ENCODE measurements at regions not wholly inside any gene's neighbourhood (a gene's known extent, or its start where the extent isn't known, plus 50 kb on each side); places are given as distances from the start of the nearest gene placed in this dataset.

GRCh38 chr9:115386963-115387770 lies 269.2 kb upstream of the TNC start:
- no peaks in the 10 kb centered on the region for H3K4me1 ChIP-seq (ENCODE audit: insufficient read depth, low read length)
- ATAC-seq = no peak
- no peak for DNase-seq (ENCODE audit: low spot score)
- H2AFZ ChIP-seq (ENCODE audit: low read length) = no peak overlapping the region
- H3K9me3 ChIP-seq (ENCODE audit: low read length) = peaks cover 16% of the 10 kb centered on the region
- POLR2A ChIA-PET = no interaction called here
- intact Hi-C loops (cut with micrococcal nuclease; ENCODE audit: unreplicated experiment) = no loop called here
- no peaks in the 10 kb centered on the region for H3K27me3 ChIP-seq (ENCODE audit: control insufficient read depth in 1 of 2, insufficient read depth in 2 of 2, low read length in 2 of 2)
- H3K27ac ChIP-seq (ENCODE audit: extremely low read length, insufficient read depth, low read length) = no peak overlapping the region
- no peak overlapping the region for H3K4me3 ChIP-seq (replicated peaks in 1 of 3; ENCODE audit: insufficient read depth in 1 of 3, low read depth in 2 of 3, low read length in 3 of 3)
- no peaks in the 10 kb centered on the region for H3K36me3 ChIP-seq (replicated peaks in 1 of 2; ENCODE audit: control insufficient read depth in 1 of 2, insufficient read depth in 2 of 2, low read length in 2 of 2)
- CTCF ChIA-PET (ENCODE audit: low intra/inter-chr PET ratio, low total read pairs) = no interaction called here
- no TSS peak for BruUV-seq (replicated peaks)
- FAIRE-seq = no peak
- TF ChIP-seq RXRB (CRISPR knock-in tag; IDR thresholded peaks at IDR 0.05; ENCODE audit: borderline replicate concordance) (no peak), RAD51 (IDR thresholded peaks at IDR 0.05; ENCODE audit: borderline replicate concordance) (no peak), CBFB (CRISPR knock-in tag; IDR thresholded peaks at IDR 0.05) (no peak), SRF (IDR thresholded peaks at IDR 0.05; ENCODE audit: low read depth, low read length) (no peak), FOXK1 (CRISPR knock-in tag; IDR thresholded peaks at IDR 0.05; ENCODE audit: borderline replicate concordance, low read depth) (no peak), IKZF5 (CRISPR knock-in tag; IDR thresholded peaks at IDR 0.05) (no peak), ZNF691 (CRISPR knock-in tag; IDR thresholded peaks at IDR 0.05; ENCODE audit: borderline replicate concordance, low read depth) (no peak), HOXA3 (CRISPR knock-in tag; IDR thresholded peaks at IDR 0.05) (no peak), ZNF629 (CRISPR knock-in tag; conservative IDR thresholded peaks at IDR 0.05) (no peak), ARID2 (CRISPR knock-in tag; IDR thresholded peaks at IDR 0.05; ENCODE audit: borderline replicate concordance) (no peak), ZNF772 (CRISPR knock-in tag; IDR thresholded peaks at IDR 0.05) (no peak), TP53 (CRISPR knock-in tag; conservative IDR thresholded peaks at IDR 0.05) (no peak), NFKB2 (CRISPR knock-in tag; IDR thresholded peaks at IDR 0.05; ENCODE audit: borderline replicate concordance) (no peak), ZNF232 (CRISPR knock-in tag; IDR thresholded peaks at IDR 0.05; ENCODE audit: borderline replicate concordance) (no peak)
- H3K9ac ChIP-seq (ENCODE audit: insufficient read depth, low read depth, low read length) = no peak overlapping the region
- H4K20me1 ChIP-seq (ENCODE audit: insufficient read depth, low read length) = no peaks in the 10 kb centered on the region
- in situ Hi-C loops (cut with HindIII; ENCODE audit: extremely low pct_ligation_motif_present, low pct_unique_long_range_greater_than_20kb) = no loop called here
- no peak overlapping the region for H3K4me2 ChIP-seq (ENCODE audit: low read depth, low read length)
- no peaks in the 10 kb centered on the region for H3K79me2 ChIP-seq (ENCODE audit: insufficient read depth, low read length)
- 0% methylated on average over 2 of the region's 2 CpGs for WGBS (ENCODE audit: low lambda C conversion rate)
